Fibroblast of lung (primary cell): ENCODE measurements at regions not wholly inside any gene's neighbourhood (a gene's known extent, or its start where the extent isn't known, plus 50 kb on each side); places are given as distances from the start of the nearest gene placed in this dataset.

Experiments used
- DNase-seq, 2 donors: peaks; one replicate each; pipeline versions ENCODE4 v3.0.0 to v3.0.0-alpha.2; 2010; ENCODE audit warnings: low read depth in 2 of 2
- H2AFZ ChIP-seq: 2 replicates; pipeline ENCODE4 v1.5.1; 2012; ENCODE audit warnings: low read length, control low read depth, inconsistent platforms
- H3K27ac ChIP-seq: 2 replicates; pipeline ENCODE4 v1.5.1; 2011; ENCODE audit warnings: low read length, control low read depth; ENCODE audit not compliant: insufficient read depth
- H3K27me3 ChIP-seq: 2 replicates; pipeline ENCODE4 v1.5.1; 2011; ENCODE audit warnings: mild to moderate bottlenecking, low read length; ENCODE audit not compliant: control insufficient read depth, insufficient read depth
- H3K36me3 ChIP-seq: 2 replicates; pipeline ENCODE4 v1.5.1; 2011; ENCODE audit warnings: low read length; ENCODE audit not compliant: control insufficient read depth, insufficient read depth
- H3K4me1 ChIP-seq: 2 replicates; pipeline ENCODE4 v1.5.1; 2011; ENCODE audit warnings: low read length; ENCODE audit not compliant: control insufficient read depth, insufficient read depth; ENCODE audit errors: extremely low read depth
- H3K4me2 ChIP-seq: 2 replicates; pipeline ENCODE4 v1.5.1; 2011; ENCODE audit warnings: low read length, control low read depth; ENCODE audit not compliant: insufficient read depth; ENCODE audit errors: extremely low read depth
- H3K4me3 ChIP-seq, 4 experiments: fragments of 200-600 bp in 1 of 4; sonication (generic) in 1 of 4; replicated peaks in 1 of 4; 2 replicates each; pipeline ENCODE4 v1.5.1; 2011 to 2016; ENCODE audit warnings: low read length in 4 of 4, low read depth in 3 of 4, mild to moderate bottlenecking in 3 of 4, control low read depth in 2 of 4, inconsistent platforms in 1 of 4, mixed read lengths in 1 of 4; ENCODE audit not compliant: insufficient read depth in 1 of 4; ENCODE audit errors: control extremely low read depth in 1 of 4
- H3K79me2 ChIP-seq: 2 replicates; pipeline ENCODE4 v1.5.1; 2012; ENCODE audit warnings: mild to moderate bottlenecking, low read length, inconsistent platforms; ENCODE audit not compliant: control insufficient read depth, insufficient read depth
- H3K9ac ChIP-seq: 2 replicates; pipeline ENCODE4 v1.5.1; 2011; ENCODE audit warnings: mild to moderate bottlenecking, low read length, control low read depth; ENCODE audit not compliant: insufficient read depth
- H3K9me3 ChIP-seq: 2 replicates; pipeline ENCODE4 v1.5.1; 2012; ENCODE audit warnings: low read depth, low read length; ENCODE audit not compliant: control insufficient read depth, insufficient read depth
- H4K20me1 ChIP-seq: 2 replicates; pipeline ENCODE4 v1.5.1; 2011; ENCODE audit warnings: low read length; ENCODE audit not compliant: control insufficient read depth, insufficient read depth; ENCODE audit errors: extremely low read depth
- CTCF ChIP-seq, 2 donors: IDR thresholded peaks in 1 of 2; conservative IDR thresholded peaks in 1 of 2; 1 replicate in 1 of 2; 2 replicates in 1 of 2; pipeline ENCODE4 v1.5.1; 2011 to 2012; ENCODE audit warnings: low read length in 2 of 2, control low read depth in 1 of 2, inconsistent platforms in 1 of 2, low read depth in 1 of 2, mild to moderate bottlenecking in 1 of 2
- EZH2 ChIP-seq: IDR thresholded peaks from 2 replicates; pipeline ENCODE4 v1.5.1; 2012; ENCODE audit warnings: low read length, control low read depth, mild to moderate bottlenecking; ENCODE audit errors: missing control alignments

GRCh38 chr17:36765436-36766043 is 164.2 kb downstream of the MRM1 start:
- TF ChIP-seq CTCF (conservative IDR thresholded peaks at IDR 0.05 in 1 of 2, IDR thresholded peaks at IDR 0.05 in 1 of 2; ENCODE audit: low read depth in 1 of 2, low read length in 2 of 2) = no peak
- no peak for TF ChIP-seq EZH2
- Histone ChIP-seq H3K79me2 (no peaks in the 10 kb centered on the region), H3K9ac (no peak overlapping the region), H3K4me2 (no peak overlapping the region), H3K4me3 (no peak overlapping the region), H3K4me1 (no peaks in the 10 kb centered on the region), H3K36me3 (no peaks in the 10 kb centered on the region), H3K27ac (no peak overlapping the region), H4K20me1 (no peaks in the 10 kb centered on the region), H2AFZ (no peak overlapping the region), H3K27me3 (peaks cover 4% of the 10 kb centered on the region), H3K9me3 (no peaks in the 10 kb centered on the region)
- DNase-seq = no peak

GRCh38 chr17:36768394-36768793 is 167.0 kb downstream of the MRM1 start:
- no peaks in the 10 kb centered on the region for H3K79me2 ChIP-seq
- no peak overlapping the region for H3K4me2 ChIP-seq
- H4K20me1 ChIP-seq = no peaks in the 10 kb centered on the region
- H2AFZ ChIP-seq = no peak overlapping the region
- H3K9me3 ChIP-seq = no peaks in the 10 kb centered on the region
- TF ChIP-seq CTCF (conservative IDR thresholded peaks at IDR 0.05 in 1 of 2, IDR thresholded peaks at IDR 0.05 in 1 of 2; ENCODE audit: low read depth in 1 of 2, low read length in 2 of 2) (no peak), EZH2 (no peak)
- no peak overlapping the region for H3K4me3 ChIP-seq
- no peak overlapping the region for H3K27ac ChIP-seq
- H3K9ac ChIP-seq = no peak overlapping the region
- H3K27me3 ChIP-seq = peaks cover 6% of the 10 kb centered on the region
- DNase-seq = no peak
- no peaks in the 10 kb centered on the region for H3K4me1 ChIP-seq
- H3K36me3 ChIP-seq = no peaks in the 10 kb centered on the region

GRCh38 chr17:36773039-36773438 is 164.2 kb upstream of the LHX1 start:
- no peak overlapping the region for H2AFZ ChIP-seq
- no peak for DNase-seq
- H3K9ac ChIP-seq = no peak overlapping the region
- H3K9me3 ChIP-seq = no peaks in the 10 kb centered on the region
- H4K20me1 ChIP-seq = no peaks in the 10 kb centered on the region
- no peak overlapping the region for H3K4me2 ChIP-seq
- no peak overlapping the region for H3K4me3 ChIP-seq
- H3K79me2 ChIP-seq = no peaks in the 10 kb centered on the region
- H3K36me3 ChIP-seq = no peaks in the 10 kb centered on the region
- H3K27ac ChIP-seq = no peak overlapping the region
- no peaks in the 10 kb centered on the region for H3K4me1 ChIP-seq
- H3K27me3 ChIP-seq = peaks cover 6% of the 10 kb centered on the region
- TF ChIP-seq EZH2 (no peak), CTCF (conservative IDR thresholded peaks at IDR 0.05 in 1 of 2, IDR thresholded peaks at IDR 0.05 in 1 of 2; ENCODE audit: low read depth in 1 of 2, low read length in 2 of 2) (no peak)
